HepG2 (cell line): ENCODE measurements at regions not wholly inside any gene's neighbourhood (a gene's known extent, or its start where the extent isn't known, plus 50 kb on each side); places are given as distances from the start of the nearest gene placed in this dataset.

Source experiments
- CTCF ChIP-seq: sonication (generic); formaldehyde crosslinking; IDR thresholded peaks from 2 replicates; pipeline ENCODE4 v1.5.0; 2020; ENCODE audit warnings: mild to moderate bottlenecking, missing genetic modification reagents, moderate library complexity
- HIC2 ChIP-seq: sonication (generic); formaldehyde crosslinking; IDR thresholded peaks from 2 replicates; pipeline ENCODE4 v1.9.0; 2022; ENCODE audit warnings: low read depth, missing genetic modification reagents
- POLR2AphosphoS5 ChIP-seq: IDR thresholded peaks from 2 replicates; pipeline ENCODE4 v1.6.1; 2012; ENCODE audit warnings: low read depth, low read length

GRCh38 chr2:107735201-107735600, 91.5 kb upstream of the RGPD4 start:
- TF ChIP-seq CTCF, result no peak
- TF ChIP-seq HIC2 (CRISPR knock-in tag), result no peak
- TF ChIP-seq POLR2AphosphoS5, result no peak
